ENCODE measurements at regions not wholly inside any gene's neighbourhood (a gene's known extent, or its start where the extent isn't known, plus 50 kb on each side); places are given as distances from the start of the nearest gene placed in this dataset.

DNA sequence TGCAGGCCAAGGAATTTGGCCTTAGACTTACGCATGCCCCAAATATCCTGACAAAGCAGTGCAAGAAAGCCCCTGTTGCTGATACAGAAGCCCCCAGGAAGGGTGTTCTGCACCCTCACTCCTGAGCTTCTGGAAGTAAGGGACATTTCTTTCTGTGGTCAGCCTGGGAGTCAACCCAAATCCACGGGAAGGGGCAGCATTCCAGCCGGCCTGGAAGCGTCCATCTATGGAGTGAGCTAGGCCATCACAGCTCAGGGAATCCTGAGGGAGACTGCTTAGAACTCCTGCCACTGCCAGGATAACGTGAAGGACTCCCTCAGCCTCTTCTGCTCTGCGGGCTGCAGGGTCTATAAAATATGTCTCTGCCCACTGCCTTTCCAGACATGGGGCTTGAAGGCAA is 173.9 kb downstream of the ANAPC1 start:
- no peak overlapping the region for H4K8ac ChIP-seq (replicated peaks; ENCODE audit: insufficient read length, low read depth, low read length)
- Mint-ChIP-seq H3K36me3 (ENCODE audit: insufficient read depth in 1 of 3, low read depth in 3 of 3) (peaks cover 6 to 17% (median 9%) of the 10 kb centered on the region in 3 experiments; a peak in 6 of 7 replicates), H3K9me3 (peaks cover 11 to 16% of the 10 kb centered on the region in 2 experiments; a peak in 4 of 5 replicates), H3K27ac (no peak overlapping the region; a peak in 2 of 7 replicates), H3K4me1 (peaks cover 43 to 45% of the 10 kb centered on the region in 2 experiments), H3K4me3 (no peak overlapping the region), H3K27me3 (ENCODE audit: low read depth) (no peaks in the 10 kb centered on the region; the same call in 1 of the 2 replicates)
- H3K23me2 ChIP-seq (ENCODE audit: insufficient read length, low read depth, low read length, poor library complexity, severe bottlenecking): no peaks in the 10 kb centered on the region
- H2BK120ac ChIP-seq (ENCODE audit: low read depth, low read length, poor library complexity, severe bottlenecking): no peak overlapping the region
- H3K27me3 ChIP-seq (ENCODE audit: insufficient read depth, low read length): no peaks in the 10 kb centered on the region
- H2BK5ac ChIP-seq (ENCODE audit: insufficient read length, low read length): no peak overlapping the region
- TF ChIP-seq CTCF (conservative IDR thresholded peaks at IDR 0.05): no peak
- H2BK20ac ChIP-seq (ENCODE audit: low read depth, low read length, poor library complexity, severe bottlenecking): no peak overlapping the region
- no peak overlapping the region for H3T11ph ChIP-seq (ENCODE audit: low read length)
- H3K4me1 ChIP-seq (ENCODE audit: insufficient read depth, low read length): peaks cover 14% of the 10 kb centered on the region; the same call in 1 of the 2 replicates
- no peak overlapping the region for H4K91ac ChIP-seq (ENCODE audit: insufficient read length, low read depth, low read length)
- H2AK5ac ChIP-seq (ENCODE audit: insufficient read length, low read length): no peak overlapping the region
- H3K4ac ChIP-seq (ENCODE audit: low read depth, low read length): no peak overlapping the region
- H3K56ac ChIP-seq (ENCODE audit: insufficient read length, low read depth, low read length): no peak overlapping the region
- H2BK15ac ChIP-seq (ENCODE audit: low read depth, low read length): no peak overlapping the region
- H3K79me1 ChIP-seq (ENCODE audit: insufficient read depth, low read depth, low read length, poor library complexity, severe bottlenecking): no peaks in the 10 kb centered on the region
- H3K27ac ChIP-seq (ENCODE audit: insufficient read length, low read depth, low read length): no peak overlapping the region
- no peaks in the 10 kb centered on the region for H3K9me3 ChIP-seq (ENCODE audit: control insufficient read depth, low read depth, low read length)
- H2BK12ac ChIP-seq (ENCODE audit: insufficient read length, low read depth, low read length): no peak overlapping the region
- H3K14ac ChIP-seq (ENCODE audit: insufficient read depth, low read length): no peak overlapping the region
- no peak overlapping the region for H3K23ac ChIP-seq (ENCODE audit: insufficient read length, low read depth, low read length)
- no peak for DNase-seq
- H2AFZ ChIP-seq (ENCODE audit: low read length): no peak overlapping the region
- no CpG with 5 or more reads among the region's 6 CpGs for WGBS (ENCODE audit: extremely low coverage, insufficient read length, low lambda C conversion rate)
- H4K5ac ChIP-seq (ENCODE audit: insufficient read length, low read depth, low read length): no peak overlapping the region
- H3K4me2 ChIP-seq (ENCODE audit: insufficient read depth, insufficient read length, low read length): no peak overlapping the region
- H4K20me1 ChIP-seq (ENCODE audit: control insufficient read depth, insufficient read depth, insufficient read length): no peaks in the 10 kb centered on the region
- H3K9ac ChIP-seq (ENCODE audit: extremely low read depth, insufficient read length, low read length): no peak overlapping the region
- no peak overlapping the region for H3K18ac ChIP-seq (ENCODE audit: insufficient read length, low read depth, low read length)
- no peaks in the 10 kb centered on the region for H3K79me2 ChIP-seq (ENCODE audit: insufficient read depth, low read length)

All from H9 (cell line).